Parathyroid adenoma (tissue), 2 donors: ENCODE measurements at regions not wholly inside any gene's neighbourhood (a gene's known extent, or its start where the extent isn't known, plus 50 kb on each side); places are given as distances from the start of the nearest gene placed in this dataset.

Experiments
- H2AFZ ChIP-seq: fragments of 300-600 bp; sonication (generic); one replicate; pipeline ENCODE4 v1.7.0; 2017; ENCODE audit warnings: antibody characterized with exemption, mild to moderate bottlenecking
- H3K27ac ChIP-seq: fragments of 300-600 bp; sonication (generic); one replicate; pipeline ENCODE4 v1.7.0; 2017
- H3K27me3 ChIP-seq: fragments of 300-600 bp; sonication (generic); one replicate; pipeline ENCODE4 v1.7.0; 2017; ENCODE audit warnings: low read length; ENCODE audit not compliant: control insufficient read depth, insufficient read depth
- H3K36me3 ChIP-seq: fragments of 300-600 bp; sonication (generic); one replicate; pipeline ENCODE4 v1.7.0; 2017; ENCODE audit warnings: low read length; ENCODE audit not compliant: control insufficient read depth, insufficient read depth
- H3K4me1 ChIP-seq: fragments of 300-600 bp; sonication (generic); one replicate; pipeline ENCODE4 v1.7.0; 2017; ENCODE audit warnings: control low read depth
- H3K4me2 ChIP-seq: fragments of 300-600 bp; sonication (generic); one replicate; pipeline ENCODE4 v1.7.0; 2017; ENCODE audit warnings: low read length
- H3K4me3 ChIP-seq: fragments of 300-600 bp; sonication (generic); one replicate; pipeline ENCODE4 v1.7.0; 2017; ENCODE audit warnings: low read depth, low read length
- H3K79me2 ChIP-seq: fragments of 300-600 bp; sonication (generic); one replicate; pipeline ENCODE4 v1.7.0; 2017; ENCODE audit warnings: control low read depth
- H3K9ac ChIP-seq: fragments of 300-600 bp; sonication (generic); one replicate; pipeline ENCODE4 v1.7.0; 2017; ENCODE audit warnings: mild to moderate bottlenecking
- H3K9me3 ChIP-seq: fragments of 300-600 bp; sonication (generic); one replicate; pipeline ENCODE4 v1.7.0; 2017; ENCODE audit warnings: low read length; ENCODE audit not compliant: control insufficient read depth
- TF ChIP-seq, protein P1 (sequence below): fragments of 300-600 bp; sonication (generic); IDR thresholded peaks from one replicate; pipeline ENCODE4 v1.7.0; 2017; ENCODE audit warnings: antibody characterized with exemption, mild to moderate bottlenecking
- donor health status: primary hyperparathyroidism.

DNA sequence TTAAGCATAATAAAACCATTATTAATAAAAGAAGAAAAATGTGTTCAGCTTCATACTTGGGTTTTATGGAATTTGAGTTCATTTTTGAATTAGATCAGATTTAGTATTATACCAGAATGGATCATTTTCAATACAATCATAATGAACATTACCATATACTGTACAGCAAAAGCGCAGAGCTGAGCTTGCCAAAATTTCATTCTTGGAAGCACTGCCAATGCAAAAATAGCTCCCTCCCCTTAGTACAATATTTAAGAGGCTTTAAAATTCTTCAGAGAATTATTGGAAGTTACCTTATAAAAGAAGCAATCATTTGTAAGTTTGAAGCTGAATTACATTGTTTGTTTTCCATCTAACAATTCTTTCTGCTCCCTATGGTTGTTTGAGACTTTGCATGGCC, 938.1 kb upstream of the SLC39A10 start:
- Histone ChIP-seq H3K4me2 (no peak overlapping the region), H3K27ac (no peak overlapping the region), H3K79me2 (no peaks in the 10 kb centered on the region), H3K36me3 (no peaks in the 10 kb centered on the region), H3K4me3 (no peak overlapping the region), H3K9ac (no peak overlapping the region), H3K4me1 (no peaks in the 10 kb centered on the region), H3K27me3 (no peaks in the 10 kb centered on the region), H3K9me3 (no peaks in the 10 kb centered on the region), H2AFZ (no peak overlapping the region)
- TF ChIP-seq, protein P1, sequence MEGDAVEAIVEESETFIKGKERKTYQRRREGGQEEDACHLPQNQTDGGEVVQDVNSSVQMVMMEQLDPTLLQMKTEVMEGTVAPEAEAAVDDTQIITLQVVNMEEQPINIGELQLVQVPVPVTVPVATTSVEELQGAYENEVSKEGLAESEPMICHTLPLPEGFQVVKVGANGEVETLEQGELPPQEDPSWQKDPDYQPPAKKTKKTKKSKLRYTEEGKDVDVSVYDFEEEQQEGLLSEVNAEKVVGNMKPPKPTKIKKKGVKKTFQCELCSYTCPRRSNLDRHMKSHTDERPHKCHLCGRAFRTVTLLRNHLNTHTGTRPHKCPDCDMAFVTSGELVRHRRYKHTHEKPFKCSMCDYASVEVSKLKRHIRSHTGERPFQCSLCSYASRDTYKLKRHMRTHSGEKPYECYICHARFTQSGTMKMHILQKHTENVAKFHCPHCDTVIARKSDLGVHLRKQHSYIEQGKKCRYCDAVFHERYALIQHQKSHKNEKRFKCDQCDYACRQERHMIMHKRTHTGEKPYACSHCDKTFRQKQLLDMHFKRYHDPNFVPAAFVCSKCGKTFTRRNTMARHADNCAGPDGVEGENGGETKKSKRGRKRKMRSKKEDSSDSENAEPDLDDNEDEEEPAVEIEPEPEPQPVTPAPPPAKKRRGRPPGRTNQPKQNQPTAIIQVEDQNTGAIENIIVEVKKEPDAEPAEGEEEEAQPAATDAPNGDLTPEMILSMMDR: no peak

DNA sequence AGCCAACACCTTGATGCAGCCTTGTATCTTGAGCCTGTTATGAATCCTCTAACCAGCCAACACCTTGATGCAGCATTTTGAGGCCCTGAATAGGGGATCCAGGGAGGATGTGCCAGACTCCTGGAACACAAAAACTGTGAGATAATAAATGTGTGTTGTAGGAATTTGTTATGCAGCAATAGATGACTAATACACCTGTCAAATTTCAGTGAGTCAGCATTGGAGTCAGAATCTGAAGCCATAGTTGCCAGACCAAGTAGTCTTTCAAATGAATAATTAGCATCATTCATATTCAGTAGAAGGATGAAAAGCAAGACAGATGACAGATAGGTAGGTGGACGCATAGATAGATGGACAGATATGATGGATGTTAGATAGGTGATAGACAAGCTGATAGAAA, 942.5 kb upstream of the SLC39A10 start:
- Histone ChIP-seq H3K9ac (no peak overlapping the region), H3K27me3 (no peaks in the 10 kb centered on the region), H3K79me2 (no peaks in the 10 kb centered on the region), H3K4me2 (no peak overlapping the region), H3K4me1 (no peaks in the 10 kb centered on the region), H2AFZ (no peak overlapping the region), H3K4me3 (no peak overlapping the region), H3K36me3 (no peaks in the 10 kb centered on the region), H3K9me3 (no peaks in the 10 kb centered on the region), H3K27ac (no peak overlapping the region)
- TF ChIP-seq, protein P1: no peak

DNA sequence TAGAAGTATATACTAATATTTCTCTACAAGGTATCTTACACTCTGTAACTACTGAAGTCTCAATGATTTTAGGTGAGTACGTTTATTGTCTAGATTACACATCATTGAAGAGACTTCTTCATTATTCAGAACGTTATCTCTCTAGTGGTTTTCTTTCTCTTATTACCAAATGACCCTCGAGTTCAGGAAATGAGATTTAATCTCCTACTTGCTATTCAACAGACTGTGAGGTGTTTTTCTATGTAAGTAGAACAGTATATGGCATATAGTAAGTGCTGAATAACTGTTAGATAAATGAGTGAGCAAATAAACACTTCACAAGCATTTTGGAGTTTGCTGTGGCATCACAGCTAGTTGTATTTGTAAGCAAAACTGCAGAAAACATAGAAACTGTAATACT, 947.2 kb upstream of the SLC39A10 start:
- Histone ChIP-seq H3K9me3 (no peaks in the 10 kb centered on the region), H3K9ac (no peak overlapping the region), H3K4me3 (no peak overlapping the region), H3K36me3 (no peaks in the 10 kb centered on the region), H3K27me3 (no peaks in the 10 kb centered on the region), H2AFZ (no peak overlapping the region), H3K27ac (no peak overlapping the region), H3K4me2 (no peak overlapping the region), H3K4me1 (no peaks in the 10 kb centered on the region), H3K79me2 (no peaks in the 10 kb centered on the region)
- TF ChIP-seq, protein P1: no peak

DNA sequence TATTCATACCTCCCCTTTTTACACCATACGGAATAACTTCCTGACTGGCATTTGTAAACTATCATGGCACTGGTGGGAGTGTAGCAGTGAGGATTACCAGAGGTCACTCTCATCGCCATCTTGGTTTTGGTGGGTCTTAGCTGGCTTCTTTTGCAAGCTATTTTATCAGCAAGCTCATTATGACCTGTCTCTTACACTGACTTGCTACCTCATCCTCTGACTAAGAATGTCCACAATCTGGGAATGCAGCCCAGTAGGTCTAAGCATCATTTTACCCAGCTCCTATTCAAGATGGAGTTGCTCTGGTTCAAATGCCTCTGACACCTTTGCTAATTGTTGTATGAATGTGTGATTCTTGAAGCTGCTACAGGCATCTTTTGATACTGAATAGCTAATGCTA, 950.8 kb upstream of the SLC39A10 start:
- no peaks in the 10 kb centered on the region for H3K79me2 ChIP-seq
- TF ChIP-seq, protein P1: no peak
- H3K4me1 ChIP-seq: no peaks in the 10 kb centered on the region
- no peaks in the 10 kb centered on the region for H3K27me3 ChIP-seq
- no peak overlapping the region for H3K9ac ChIP-seq
- H3K4me2 ChIP-seq: no peak overlapping the region
- H2AFZ ChIP-seq: no peak overlapping the region
- H3K27ac ChIP-seq: no peak overlapping the region
- no peak overlapping the region for H3K4me3 ChIP-seq
- no peaks in the 10 kb centered on the region for H3K36me3 ChIP-seq
- no peaks in the 10 kb centered on the region for H3K9me3 ChIP-seq

DNA sequence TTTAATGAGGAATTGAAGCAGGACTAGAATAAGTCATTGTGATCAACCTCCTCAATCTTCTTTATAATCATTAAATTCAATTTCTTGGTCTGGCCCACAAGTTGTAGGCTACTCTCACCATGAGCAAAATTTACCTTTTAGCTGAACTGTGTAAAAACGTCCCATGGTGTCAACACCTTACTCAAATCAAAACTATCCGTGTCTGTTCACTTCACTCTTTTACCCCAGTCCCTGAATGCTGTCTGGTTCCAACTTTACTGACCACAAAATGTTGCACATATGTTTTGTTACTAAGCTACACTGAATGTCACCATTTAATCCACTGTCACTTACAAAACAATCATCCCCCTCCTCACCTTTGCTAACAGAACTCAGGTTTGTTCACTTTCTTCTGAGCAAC, 951.6 kb upstream of the SLC39A10 start:
- H3K9ac ChIP-seq: no peak overlapping the region
- no peak overlapping the region for H2AFZ ChIP-seq
- H3K36me3 ChIP-seq: no peaks in the 10 kb centered on the region
- H3K9me3 ChIP-seq: no peaks in the 10 kb centered on the region
- H3K27me3 ChIP-seq: no peaks in the 10 kb centered on the region
- no peak overlapping the region for H3K27ac ChIP-seq
- no peak overlapping the region for H3K4me3 ChIP-seq
- TF ChIP-seq, protein P1: no peak
- no peak overlapping the region for H3K4me2 ChIP-seq
- H3K4me1 ChIP-seq: no peaks in the 10 kb centered on the region
- no peaks in the 10 kb centered on the region for H3K79me2 ChIP-seq
